ENCODE measurements at regions not wholly inside any gene's neighbourhood (a gene's known extent, or its start where the extent isn't known, plus 50 kb on each side); places are given as distances from the start of the nearest gene placed in this dataset.

GRCh38 chr14:83712418-83713129 lies 1817.4 kb upstream of the FLRT2 start:
- Histone ChIP-seq H3K9me3 (replicated peaks; ENCODE audit: control insufficient read depth, insufficient read depth, low read length) (no peaks in the 10 kb centered on the region), H3K79me2 (ENCODE audit: control insufficient read depth, insufficient read depth, low read length) (no peaks in the 10 kb centered on the region), H3K27me3 (ENCODE audit: control insufficient read depth in 2 of 2, insufficient read depth in 2 of 2, low read length in 2 of 2) (no peaks in the 10 kb centered on the region), H3K9me1 (replicated peaks; ENCODE audit: control insufficient read depth, extremely low read depth, insufficient read depth, low read length) (no peaks in the 10 kb centered on the region), H3K4me1 (ENCODE audit: control insufficient read depth, extremely low read depth, insufficient read depth, low read length) (peaks cover under 1% of the 10 kb centered on the region), H3K4me3 (replicated peaks in 1 of 3; ENCODE audit: insufficient read depth in 1 of 3, low read depth in 1 of 3, low read length in 3 of 3) (no peak overlapping the region), H4K20me1 (replicated peaks; ENCODE audit: control insufficient read depth, extremely low read depth, insufficient read depth, low read length) (no peaks in the 10 kb centered on the region), H3K36me3 (ENCODE audit: control insufficient read depth in 2 of 2, extremely low read depth in 1 of 2, insufficient read depth in 2 of 2, low read length in 2 of 2) (no peaks in the 10 kb centered on the region), H2AFZ (ENCODE audit: low read depth, low read length) (no peak overlapping the region), H3K27ac (ENCODE audit: insufficient read depth, low read depth, low read length) (no peak overlapping the region), H3K4me2 (ENCODE audit: insufficient read depth, low read length) (no peak overlapping the region), H3K9ac (replicated peaks; ENCODE audit: extremely low read depth, insufficient read depth, low read length) (no peak overlapping the region)
- TF ChIP-seq POLR2AphosphoS5 (IDR thresholded peaks at IDR 0.05; ENCODE audit: insufficient read depth, low read depth, low read length) (no peak), GATA2 (IDR thresholded peaks at IDR 0.05; ENCODE audit: insufficient read depth, insufficient read length, low read depth, low read length) (no peak), EZH2 (IDR thresholded peaks at IDR 0.05; ENCODE audit: borderline replicate concordance, low read depth, low read length, severe bottlenecking) (no peak), MAX (IDR thresholded peaks at IDR 0.05; ENCODE audit: insufficient read depth, insufficient read length) (no peak), FOS (IDR thresholded peaks at IDR 0.05; ENCODE audit: borderline replicate concordance, insufficient read depth, low read length) (no peak), MYC (IDR thresholded peaks at IDR 0.05; ENCODE audit: low read depth, low read length) (no peak), CTCF (IDR thresholded peaks at IDR 0.05; ENCODE audit: extremely low read depth in 1 of 2, insufficient read depth in 1 of 2, low read depth in 1 of 2, low read length in 2 of 2) (no peak), POLR2A (IDR thresholded peaks at IDR 0.05; ENCODE audit: low read depth, low read length) (no peak), JUN (IDR thresholded peaks at IDR 0.05; ENCODE audit: borderline replicate concordance, insufficient read depth, insufficient read length, low read depth) (no peak)
- POLR2A ChIA-PET: no interaction called here
- CTCF ChIA-PET: interaction anchor here (1.5 kb wide), 1 partner anchor 8 kb away, joined by 3 read pairs; no protein-coding TSS in a partner anchor
- intact Hi-C loops (cut with micrococcal nuclease) (no loop called here), dilution Hi-C loops (cut with MboI; ENCODE audit: extremely low pct_ligation_motif_present, low sequenced_read_pairs) (no loop called here)
- BruUV-seq (replicated peaks): no TSS peak
- DNase-seq (ENCODE audit: low read depth, low spot score) (peak; percentile 49), FAIRE-seq (no peak)
